ENCODE measurements at regions not wholly inside any gene's neighbourhood (a gene's known extent, or its start where the extent isn't known, plus 50 kb on each side); places are given as distances from the start of the nearest gene placed in this dataset.

GRCh38 chr4:54542540-54543041 is 115.2 kb upstream of the KIT start:
- no peak for DNase-seq (ENCODE audit: low read depth in 2 of 3, low spot score in 1 of 3)

GRCh38 chr4:54543088-54543795 is 114.5 kb upstream of the KIT start:
- DNase-seq (ENCODE audit: low read depth in 2 of 3, low spot score in 1 of 3) = no peak

GRCh38 chr4:54545663-54546424 is 111.9 kb upstream of the KIT start:
- no peak for DNase-seq (ENCODE audit: low read depth in 2 of 3, low spot score in 1 of 3)

- no peak for DNase-seq (ENCODE audit: low read depth in 2 of 3, low spot score in 1 of 3)
Measured at GRCh38 chr4:54547299-54548097, 110.3 kb upstream of the KIT start.

GRCh38 chr4:54548098-54548620 is 109.6 kb upstream of the KIT start:
- DNase-seq (ENCODE audit: low read depth in 2 of 3, low spot score in 1 of 3) = no peak

- no peak for DNase-seq (ENCODE audit: low read depth in 2 of 3, low spot score in 1 of 3)
Measured at GRCh38 chr4:54548831-54549460, 108.8 kb upstream of the KIT start.

- DNase-seq (ENCODE audit: low read depth in 2 of 3, low spot score in 1 of 3) = no peak
Measured at GRCh38 chr4:54550395-54551171, 107.2 kb upstream of the KIT start.

GRCh38 chr4:54553001-54553400 is 104.8 kb upstream of the KIT start:
- no peak for DNase-seq (ENCODE audit: low read depth in 2 of 3, low spot score in 1 of 3)

GRCh38 chr4:54554339-54554990 is 103.3 kb upstream of the KIT start:
- DNase-seq (ENCODE audit: low read depth in 2 of 3, low spot score in 1 of 3) = no peak

GRCh38 chr4:54556051-54556450 is 101.7 kb upstream of the KIT start:
- no peak for DNase-seq (ENCODE audit: low read depth in 2 of 3, low spot score in 1 of 3)

GRCh38 chr4:54556587-54556986 is 101.2 kb upstream of the KIT start:
- DNase-seq (ENCODE audit: low read depth in 2 of 3, low spot score in 1 of 3) = no peak

GRCh38 chr4:54558889-54559677 is 98.7 kb upstream of the KIT start:
- no peak for DNase-seq (ENCODE audit: low read depth in 2 of 3, low spot score in 1 of 3)

GRCh38 chr4:54560513-54560912 is 97.2 kb upstream of the KIT start:
- no peak for DNase-seq (ENCODE audit: low read depth in 2 of 3, low spot score in 1 of 3)

GRCh38 chr4:54561940-54562339 is 95.8 kb upstream of the KIT start:
- DNase-seq (ENCODE audit: low read depth in 2 of 3, low spot score in 1 of 3) = no peak

- no peak for DNase-seq (ENCODE audit: low read depth in 2 of 3, low spot score in 1 of 3)
Measured at GRCh38 chr4:54566608-54567007, 91.1 kb upstream of the KIT start.

GRCh38 chr4:54567327-54567726 is 90.4 kb upstream of the KIT start:
- DNase-seq (ENCODE audit: low read depth in 2 of 3, low spot score in 1 of 3) = no peak

GRCh38 chr4:54568184-54568583 is 89.6 kb upstream of the KIT start:
- DNase-seq (ENCODE audit: low read depth in 2 of 3, low spot score in 1 of 3) = no peak

GRCh38 chr4:54570822-54571221 is 86.9 kb upstream of the KIT start:
- no peak for DNase-seq (ENCODE audit: low read depth in 2 of 3, low spot score in 1 of 3)

Measured in stimulated activated CD4-positive, alpha-beta T cell treated with anti-CD3 and anti-CD28 coated beads, Interleukin-12 subunit alpha, Interleukin-12 subunit beta, amount 100 ng/mL, for 48 hours (primary cell).